Keratinocyte (primary cell): ENCODE measurements at regions not wholly inside any gene's neighbourhood (a gene's known extent, or its start where the extent isn't known, plus 50 kb on each side); places are given as distances from the start of the nearest gene placed in this dataset.

Experiments
- DNase-seq: peaks from one replicate; pipeline ENCODE4 v3.0.0-alpha.2; 2011; ENCODE audit warnings: low read depth, missing footprints, low spot score
- FAIRE-seq: peaks from 2 replicates; lab custom pipeline; 2011; peaks lifted over from hg19 to GRCh38; lab: Jason Lieb, UNC
- H2AFZ ChIP-seq: 2 replicates; pipeline ENCODE4 v1.6.0; 2012; ENCODE audit warnings: low read length, control low read depth, inconsistent platforms; ENCODE audit not compliant: control insufficient read depth
- H3K27ac ChIP-seq: 2 replicates; pipeline ENCODE4 v1.5.1; 2011; ENCODE audit warnings: low read length; ENCODE audit not compliant: control insufficient read depth, insufficient read depth
- H3K27me3 ChIP-seq: 3 replicates; pipeline ENCODE4 v1.6.0; 2011; ENCODE audit warnings: low read length; ENCODE audit not compliant: control insufficient read depth, insufficient read depth; ENCODE audit errors: extremely low read depth
- H3K36me3 ChIP-seq, 2 experiments: 2 replicates in 1 of 2; 3 replicates in 1 of 2; pipeline ENCODE4 v1.5.1; 2011; ENCODE audit warnings: low read length in 2 of 2, mild to moderate bottlenecking in 1 of 2; ENCODE audit not compliant: control insufficient read depth in 2 of 2, insufficient read depth in 2 of 2; ENCODE audit errors: extremely low read depth in 1 of 2
- H3K4me1 ChIP-seq: 3 replicates; pipeline ENCODE4 v1.5.1; 2011; ENCODE audit warnings: low read length; ENCODE audit not compliant: control insufficient read depth, insufficient read depth; ENCODE audit errors: extremely low read depth
- H3K4me2 ChIP-seq: 3 replicates; pipeline ENCODE4 v1.6.0; 2011; ENCODE audit warnings: low read depth, low read length; ENCODE audit not compliant: control insufficient read depth, insufficient read depth; ENCODE audit errors: extremely low read depth
- H3K4me3 ChIP-seq, 3 experiments: fragments of 200-600 bp in 1 of 3; sonication (generic) in 1 of 3; 2 replicates in 2 of 3; 3 replicates in 1 of 3; pipeline ENCODE4 v1.5.1; 2011 to 2016; ENCODE audit warnings: low read length in 3 of 3, mild to moderate bottlenecking in 3 of 3, control low read depth in 2 of 3, inconsistent platforms in 1 of 3, low read depth in 1 of 3, mixed read lengths in 1 of 3, mixed run types in 1 of 3, moderate library complexity in 1 of 3; ENCODE audit not compliant: control insufficient read depth in 2 of 3, insufficient read depth in 2 of 3; ENCODE audit errors: extremely low read depth in 1 of 3
- H3K79me2 ChIP-seq: 2 replicates; pipeline ENCODE4 v1.6.0; 2012; ENCODE audit warnings: low read length; ENCODE audit not compliant: control insufficient read depth, insufficient read depth
- H3K9ac ChIP-seq: 3 replicates; pipeline ENCODE4 v1.6.0; 2011; ENCODE audit warnings: low read length; ENCODE audit not compliant: control insufficient read depth, insufficient read depth; ENCODE audit errors: extremely low read depth
- H3K9me1 ChIP-seq: 3 replicates; pipeline ENCODE4 v1.6.0; 2011; ENCODE audit warnings: low read length; ENCODE audit not compliant: control insufficient read depth, insufficient read depth; ENCODE audit errors: extremely low read depth
- H3K9me3 ChIP-seq: 2 replicates; pipeline ENCODE4 v1.5.1; 2012; ENCODE audit warnings: low read depth, low read length; ENCODE audit not compliant: control insufficient read depth
- H4K20me1 ChIP-seq: 3 replicates; pipeline ENCODE4 v1.6.0; 2011; ENCODE audit warnings: low read length; ENCODE audit not compliant: control insufficient read depth, insufficient read depth; ENCODE audit errors: extremely low read depth
- CTCF ChIP-seq, 3 experiments: IDR thresholded peaks in 1 of 3; conservative IDR thresholded peaks in 1 of 3; optimal IDR thresholded peaks in 1 of 3; 2 replicates in 2 of 3; 3 replicates in 1 of 3; pipeline versions ENCODE3 to v1.5.1; 2011; ENCODE audit warnings: low read length in 3 of 3, mild to moderate bottlenecking in 3 of 3, moderate library complexity in 2 of 3, control low read depth in 1 of 3, inconsistent platforms in 1 of 3; ENCODE audit not compliant: insufficient read depth in 2 of 3; ENCODE audit errors: extremely low read depth in 1 of 3
- EZH2 ChIP-seq: IDR thresholded peaks from one replicate; pipeline ENCODE4 v1.6.1; 2012; ENCODE audit warnings: inconsistent platforms, mild to moderate bottlenecking, low read length, moderate library complexity
- dilution Hi-C: fragments of 300-500 bp; cut with MboI; formaldehyde crosslinking; loops from one replicate; pipeline ENCODE4 v1.7.0; 2020; ENCODE audit warnings: low sequenced_read_pairs; ENCODE audit not compliant: extremely low pct_ligation_motif_present

DNA sequence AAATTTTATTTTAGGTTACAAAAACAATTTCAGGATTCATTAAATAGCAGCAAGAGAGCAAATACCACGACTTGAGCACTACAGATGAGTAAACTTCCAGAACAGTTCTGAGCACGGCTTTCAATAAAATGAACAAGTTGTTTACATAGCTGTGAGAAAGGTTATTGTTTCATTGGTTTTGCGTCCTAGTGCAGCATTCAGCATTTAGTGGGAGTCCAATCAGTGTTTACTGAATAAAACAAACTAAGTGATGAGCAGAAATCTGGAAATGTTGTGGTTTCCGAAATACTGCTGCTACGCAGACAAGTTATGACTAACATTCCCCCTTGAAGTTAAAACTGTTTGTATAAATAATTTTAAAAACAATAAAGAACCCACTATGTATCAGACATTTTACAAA lies 251.5 kb upstream of the STARD13 start:
- no peaks in the 10 kb centered on the region for H3K27me3 ChIP-seq
- no peak overlapping the region for H3K9ac ChIP-seq
- H3K9me1 ChIP-seq = no peaks in the 10 kb centered on the region
- no peak for TF ChIP-seq EZH2
- no peak for TF ChIP-seq CTCF (optimal IDR thresholded peaks at IDR 0.05 in 1 of 3, IDR thresholded peaks at IDR 0.05 in 1 of 3, conservative IDR thresholded peaks at IDR 0.05 in 1 of 3; ENCODE audit: extremely low read depth in 1 of 3, insufficient read depth in 2 of 3, low read length in 3 of 3)
- peaks cover 8% of the 10 kb centered on the region for H3K4me1 ChIP-seq
- H3K79me2 ChIP-seq = no peaks in the 10 kb centered on the region
- H3K36me3 ChIP-seq = no peaks in the 10 kb centered on the region
- dilution Hi-C loops = no loop called here
- H3K9me3 ChIP-seq = no peaks in the 10 kb centered on the region
- no peak overlapping the region for H3K27ac ChIP-seq
- H4K20me1 ChIP-seq = no peaks in the 10 kb centered on the region
- no peak overlapping the region for H2AFZ ChIP-seq
- FAIRE-seq (no peak), DNase-seq (no peak)
- no peak overlapping the region for H3K4me2 ChIP-seq
- no peak overlapping the region for H3K4me3 ChIP-seq

GRCh38 chr13:33537676-33538075 lies 252.1 kb upstream of the STARD13 start:
- Histone ChIP-seq H4K20me1 (no peaks in the 10 kb centered on the region), H3K9me1 (no peaks in the 10 kb centered on the region), H3K27me3 (no peaks in the 10 kb centered on the region), H3K9ac (no peak overlapping the region), H3K4me1 (peaks cover 8% of the 10 kb centered on the region), H3K4me3 (no peak overlapping the region), H3K27ac (no peak overlapping the region), H3K4me2 (no peak overlapping the region), H3K79me2 (no peaks in the 10 kb centered on the region), H2AFZ (no peak overlapping the region), H3K36me3 (no peaks in the 10 kb centered on the region), H3K9me3 (no peaks in the 10 kb centered on the region)
- FAIRE-seq (no peak), DNase-seq (no peak)
- dilution Hi-C loops = no loop called here
- TF ChIP-seq EZH2 (no peak), CTCF (optimal IDR thresholded peaks at IDR 0.05 in 1 of 3, IDR thresholded peaks at IDR 0.05 in 1 of 3, conservative IDR thresholded peaks at IDR 0.05 in 1 of 3; ENCODE audit: extremely low read depth in 1 of 3, insufficient read depth in 2 of 3, low read length in 3 of 3) (no peak)
